NCI-H2196 (cell line): ENCODE measurements at regions not wholly inside any gene's neighbourhood (a gene's known extent, or its start where the extent isn't known, plus 50 kb on each side); places are given as distances from the start of the nearest gene placed in this dataset.

Source experiments
- DNase-seq: peaks from one replicate; lab custom pipeline; 2025; ENCODE audit not compliant: unreplicated experiment; lab: John Stamatoyannopoulos, UW

DNA sequence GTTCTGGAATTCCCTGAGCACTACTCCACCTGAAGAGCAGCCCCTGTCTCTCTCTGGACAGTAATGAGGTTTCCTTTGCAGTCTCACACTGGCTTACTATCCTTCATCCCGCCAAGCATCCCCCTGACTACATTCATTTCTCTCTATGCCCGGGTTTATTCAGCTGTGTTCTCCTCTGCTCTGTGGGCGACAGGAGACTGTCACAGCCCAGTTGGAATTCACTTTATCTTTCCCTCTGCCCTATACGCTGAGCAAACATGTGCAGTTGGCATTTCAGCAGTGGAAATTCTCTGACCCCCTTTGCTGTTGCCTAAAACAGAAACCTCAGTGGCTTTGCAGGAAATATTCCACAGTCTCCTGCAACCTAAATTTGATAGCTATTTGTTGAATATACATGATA lies 83.5 kb upstream of the MAX start:
- no peak for DNase-seq

DNA sequence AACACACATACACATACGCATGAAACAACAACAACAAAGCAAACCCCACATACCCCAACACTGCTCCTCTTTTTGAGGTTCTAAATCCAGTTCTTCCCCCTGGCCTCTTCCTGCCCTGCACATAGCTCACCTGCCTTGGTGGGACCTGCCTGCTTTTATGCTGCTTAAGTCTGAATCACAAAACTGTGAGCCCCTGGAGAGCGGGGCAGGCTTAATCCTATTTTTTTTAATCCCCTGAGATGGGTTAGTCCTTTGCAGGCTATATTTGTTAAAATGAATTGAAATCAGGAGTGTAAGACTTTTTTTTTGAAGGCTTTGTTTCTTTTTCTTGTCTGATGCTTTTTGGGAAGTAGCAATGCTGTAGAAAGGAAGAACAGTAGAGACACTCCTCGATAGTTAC lies 84.6 kb upstream of the MAX start:
- no peak for DNase-seq

DNA sequence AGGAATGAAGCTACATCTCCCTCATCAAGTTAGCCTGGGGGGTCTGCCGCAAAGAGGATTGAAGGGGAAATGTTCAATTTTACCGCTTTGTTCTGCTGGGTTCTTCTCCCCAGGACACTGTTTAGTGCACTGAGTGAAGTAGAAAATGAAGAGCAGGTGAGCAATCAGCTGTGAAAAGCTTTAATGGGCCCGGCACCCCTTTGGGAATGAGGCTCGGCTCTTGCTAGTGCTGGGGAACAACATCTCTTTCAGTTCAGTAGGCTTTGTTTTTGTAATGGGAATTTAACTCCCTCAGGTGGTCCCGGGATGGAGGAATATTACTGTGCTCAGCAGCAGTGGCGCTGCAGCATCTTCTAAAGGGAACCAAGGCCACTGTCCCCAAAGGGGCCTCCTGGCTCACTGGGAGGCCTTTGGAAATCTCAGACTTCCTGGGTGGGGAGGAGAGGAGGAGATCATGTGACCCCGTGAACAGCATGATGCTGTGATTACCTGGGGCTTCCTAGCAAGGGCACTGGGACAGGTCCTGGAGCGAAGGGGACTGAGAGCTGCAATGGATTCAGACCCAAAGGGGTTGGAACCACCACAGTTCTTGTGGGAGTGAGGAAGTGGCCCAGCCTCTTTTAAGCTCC lies 85.2 kb upstream of the MAX start:
- DNase-seq = no peak

DNA sequence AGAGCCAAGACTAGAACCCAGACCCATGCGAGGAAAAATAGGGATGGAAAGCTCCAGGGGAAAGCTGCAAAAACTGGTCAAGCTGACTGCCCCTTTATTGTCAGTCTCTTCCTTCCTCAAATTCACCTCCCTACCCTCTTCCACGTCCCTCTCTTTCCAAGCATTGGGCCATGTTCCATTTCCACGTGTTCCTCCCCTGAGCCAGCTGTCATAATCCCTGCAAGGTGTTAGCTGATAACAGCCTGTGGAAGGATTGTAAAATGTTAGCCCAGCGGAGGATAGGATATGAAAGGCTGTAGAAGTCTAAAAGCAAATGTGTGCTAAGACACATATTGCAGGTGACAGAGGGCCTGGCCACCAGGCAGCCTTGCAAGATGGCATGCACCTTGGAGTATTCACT lies 88.0 kb upstream of the MAX start:
- DNase-seq = no peak

DNA sequence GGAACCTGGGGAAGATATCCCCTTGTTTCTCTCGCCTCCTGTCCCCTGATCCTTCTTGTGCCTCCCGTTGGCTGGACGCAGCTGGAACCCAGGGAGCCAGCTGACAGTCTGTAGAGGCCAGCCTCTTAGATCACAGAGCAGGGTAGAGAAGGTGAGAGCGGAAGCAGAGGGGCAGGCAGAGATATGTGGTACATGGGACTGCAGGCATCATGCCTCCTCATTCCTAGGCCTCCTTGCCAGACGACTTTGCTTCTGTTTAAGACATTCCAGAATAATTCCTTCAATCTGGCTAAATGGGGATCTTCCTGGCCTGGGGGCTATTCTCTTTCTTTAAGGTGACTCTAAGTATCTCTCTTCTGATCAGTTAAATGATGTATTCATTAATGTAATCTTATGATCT lies 89.4 kb upstream of the MAX start:
- no peak for DNase-seq

DNA sequence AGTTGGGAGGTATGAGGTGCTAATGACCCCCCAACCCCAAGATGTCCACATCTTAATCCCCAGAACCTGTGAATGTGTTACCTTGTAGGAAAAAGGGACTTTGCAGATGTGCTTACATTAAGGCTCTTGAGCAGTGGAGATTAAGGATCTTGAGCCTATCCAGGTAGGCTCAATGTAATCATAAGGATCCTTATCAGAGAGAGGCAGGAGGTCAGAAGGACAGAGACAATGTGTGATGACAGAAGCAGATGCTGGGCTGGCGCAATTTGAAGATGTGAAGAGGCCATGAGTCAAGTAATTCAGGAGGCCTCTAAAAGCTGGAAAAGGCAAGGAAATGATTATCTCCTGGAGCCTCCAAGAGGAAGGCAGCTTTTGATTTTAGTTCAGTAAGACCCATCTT lies 90.4 kb upstream of the MAX start:
- DNase-seq = no peak

DNA sequence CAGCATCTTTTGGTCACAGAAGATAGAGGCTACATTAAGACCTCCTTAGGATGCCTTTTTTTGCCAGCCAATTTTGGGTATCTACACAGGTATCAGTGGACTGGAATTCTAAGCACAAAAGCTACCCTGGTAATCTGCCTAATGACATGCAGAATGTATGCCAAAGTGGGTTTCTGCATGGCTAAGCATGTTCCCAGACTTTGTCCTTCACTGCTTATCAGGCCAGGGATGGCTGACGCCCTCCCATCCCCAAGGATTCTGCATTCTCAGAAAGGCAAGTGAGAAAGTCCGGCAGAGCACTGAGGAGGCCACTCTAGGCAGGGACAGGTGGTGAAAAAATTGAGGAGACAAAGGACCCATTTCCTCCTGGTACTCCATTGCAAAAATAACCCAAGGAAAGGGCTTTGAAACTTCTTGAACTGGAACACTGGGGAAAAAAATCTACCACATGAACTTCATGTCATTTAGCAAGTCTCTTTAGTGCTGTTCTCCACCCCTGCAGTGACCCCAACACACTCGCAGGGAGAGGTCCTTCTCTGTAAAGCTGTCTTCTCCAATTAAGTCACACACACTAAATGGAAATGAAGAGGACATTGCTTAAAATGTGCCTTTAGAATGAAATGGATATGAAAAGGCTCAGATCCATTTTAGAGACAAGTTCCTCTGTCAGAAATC lies 91.7 kb upstream of the MAX start:
- DNase-seq = no peak

DNA sequence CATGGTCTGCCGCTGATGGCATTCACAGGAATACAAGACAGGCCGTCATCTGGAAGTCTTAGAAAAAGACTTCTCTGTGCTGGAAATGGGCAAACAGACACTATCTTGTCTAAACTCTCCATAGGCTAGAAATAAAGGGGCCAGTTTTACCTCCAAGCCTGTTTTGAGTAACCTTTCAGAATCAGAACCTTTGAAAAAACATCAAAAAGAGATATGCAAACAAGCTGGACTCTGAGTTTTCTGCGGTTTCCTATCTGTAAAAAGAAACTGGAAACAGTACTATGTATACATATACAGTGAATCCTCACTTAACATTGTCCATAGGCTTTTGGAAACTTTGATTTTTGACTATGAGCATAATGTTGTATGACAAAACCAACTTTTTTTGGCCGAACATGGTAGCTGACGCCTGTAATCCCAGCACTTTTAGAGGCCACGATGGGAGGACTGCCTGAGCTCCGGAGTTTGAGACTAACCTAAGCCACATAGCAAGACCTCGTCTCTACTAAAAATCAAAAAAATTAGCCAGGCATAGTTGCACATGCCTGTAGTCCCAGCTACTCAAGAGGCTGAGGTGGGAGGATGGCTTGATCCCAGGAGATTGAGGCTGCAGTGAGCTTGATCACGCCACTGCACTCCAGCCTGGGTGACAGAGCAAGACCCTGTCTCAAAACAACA lies 92.9 kb upstream of the MAX start:
- no peak for DNase-seq

DNA sequence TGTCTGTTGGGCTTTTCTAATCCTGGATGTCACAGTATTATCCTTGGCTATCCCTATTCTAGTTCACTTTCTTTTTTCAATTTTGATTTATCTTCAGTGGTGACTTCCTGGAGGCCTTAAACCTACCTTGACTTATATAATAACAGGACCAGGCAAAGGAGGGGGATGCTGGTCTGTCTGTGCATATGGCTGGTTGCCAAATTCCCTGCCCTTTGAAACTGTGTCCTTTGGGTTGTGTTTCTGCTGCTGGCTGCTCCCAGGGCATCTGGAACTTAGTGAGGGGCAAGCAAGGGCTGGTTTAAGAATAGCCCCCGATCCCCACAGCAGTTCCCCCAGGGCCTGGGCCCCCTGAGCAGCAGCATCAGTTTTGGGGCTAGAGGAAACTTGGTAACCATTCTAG lies 96.0 kb upstream of the MAX start:
- DNase-seq = no peak

DNA sequence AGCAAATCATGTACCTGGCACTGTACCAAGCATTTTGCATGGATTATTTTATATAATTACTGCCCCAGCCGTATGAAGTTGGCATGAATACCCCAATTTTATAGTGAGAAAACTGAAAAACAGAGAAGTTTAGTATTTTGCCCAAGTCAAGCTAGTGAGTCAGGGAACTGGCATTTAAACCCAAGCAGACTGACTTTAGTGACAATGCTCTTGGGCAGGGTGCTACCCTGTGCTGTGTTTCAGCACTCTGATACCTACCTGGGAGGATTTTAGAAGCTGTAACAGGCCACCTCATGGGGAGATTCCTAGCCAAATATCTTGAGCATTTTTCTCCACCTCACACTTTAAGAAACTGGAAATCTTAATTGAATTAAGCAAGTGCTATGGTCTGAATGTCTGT lies 98.1 kb upstream of the MAX start:
- DNase-seq = no peak

DNA sequence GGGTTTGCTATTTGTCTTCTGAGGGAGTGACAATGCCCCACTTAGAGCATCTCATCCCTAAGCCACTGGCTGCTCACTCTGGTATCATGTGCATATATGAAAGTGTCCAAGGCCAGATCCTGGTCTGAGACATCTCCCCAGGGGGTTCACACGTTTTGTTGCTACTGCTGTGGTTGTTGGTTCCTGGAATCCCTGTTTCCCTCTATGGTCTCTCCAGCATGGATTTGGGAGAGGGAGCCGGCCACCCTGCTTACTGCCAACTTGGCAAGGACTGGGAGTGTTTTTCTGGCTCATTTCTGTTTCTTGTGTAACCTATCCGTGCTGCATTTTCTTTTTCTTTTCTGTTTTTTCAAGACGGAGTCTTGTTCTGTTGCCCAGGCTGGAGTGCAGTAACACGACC lies 101.3 kb upstream of the MAX start:
- no peak for DNase-seq

DNA sequence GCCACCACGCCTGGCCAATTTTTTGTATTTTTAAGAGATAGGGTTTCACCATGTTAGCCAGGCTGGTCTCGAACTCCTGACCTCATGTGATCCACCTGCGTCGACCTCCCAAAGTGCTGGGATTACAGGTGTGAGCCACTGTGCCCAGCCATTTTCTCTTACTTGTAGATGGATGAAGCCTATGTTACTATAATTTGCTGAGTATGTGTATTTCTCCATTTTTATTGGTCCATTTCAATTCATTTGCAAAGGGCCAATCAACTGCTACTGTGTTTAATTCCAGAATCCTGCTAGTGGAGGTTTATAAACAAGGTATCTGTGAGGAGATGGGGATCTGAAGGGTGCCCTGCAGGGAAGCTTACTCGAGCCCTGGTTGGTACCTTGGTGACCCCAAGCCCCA lies 101.7 kb upstream of the MAX start:
- DNase-seq = no peak

DNA sequence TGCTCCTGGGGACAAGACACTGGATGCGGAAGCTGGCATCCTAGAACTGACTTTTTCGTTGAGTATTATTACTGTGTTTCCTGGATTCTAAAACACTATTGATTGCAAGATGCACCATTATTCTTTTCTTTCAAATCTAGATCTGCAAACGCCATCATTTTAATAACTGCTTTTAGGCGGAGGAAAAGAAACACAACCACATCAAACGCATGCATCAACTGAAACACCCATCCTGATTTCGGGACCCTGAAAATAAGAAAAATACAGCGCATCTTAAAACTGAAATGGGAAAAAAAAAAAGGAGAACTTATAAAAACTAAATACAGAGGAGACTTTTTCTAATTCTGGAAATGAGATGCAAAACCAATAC lies 103.7 kb upstream of the MAX start:
- no peak for DNase-seq

DNA sequence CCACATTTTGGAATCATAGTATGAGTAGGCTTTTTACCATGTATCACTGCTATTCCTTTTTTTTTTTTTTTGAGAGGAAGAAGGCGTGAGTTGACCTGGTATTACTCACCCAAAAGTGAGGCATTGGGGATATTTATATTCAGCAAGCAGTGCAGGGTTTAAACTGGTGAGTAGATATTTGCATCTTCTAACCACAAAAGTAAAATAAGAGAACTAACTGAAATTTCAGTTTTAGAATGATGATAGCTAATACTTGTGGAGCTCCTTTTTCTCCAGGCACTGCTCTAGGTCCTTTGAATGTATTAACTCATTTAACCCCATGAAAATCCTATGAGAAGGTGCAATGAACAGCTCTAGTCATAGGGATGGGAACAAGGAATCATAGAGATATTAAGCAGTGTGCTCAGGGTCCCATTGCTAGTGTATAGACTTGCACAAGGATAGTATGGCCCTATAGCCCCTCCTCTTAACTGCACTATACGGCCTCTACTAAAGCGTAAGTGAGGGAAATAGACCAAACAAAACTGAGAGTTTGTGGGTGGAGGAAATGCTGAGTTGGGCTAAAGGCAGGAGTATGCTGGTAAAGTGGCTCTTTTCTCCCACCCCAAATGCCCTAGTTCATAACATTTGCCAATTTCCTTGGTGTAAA lies 104.3 kb upstream of the MAX start:
- no peak for DNase-seq

DNA sequence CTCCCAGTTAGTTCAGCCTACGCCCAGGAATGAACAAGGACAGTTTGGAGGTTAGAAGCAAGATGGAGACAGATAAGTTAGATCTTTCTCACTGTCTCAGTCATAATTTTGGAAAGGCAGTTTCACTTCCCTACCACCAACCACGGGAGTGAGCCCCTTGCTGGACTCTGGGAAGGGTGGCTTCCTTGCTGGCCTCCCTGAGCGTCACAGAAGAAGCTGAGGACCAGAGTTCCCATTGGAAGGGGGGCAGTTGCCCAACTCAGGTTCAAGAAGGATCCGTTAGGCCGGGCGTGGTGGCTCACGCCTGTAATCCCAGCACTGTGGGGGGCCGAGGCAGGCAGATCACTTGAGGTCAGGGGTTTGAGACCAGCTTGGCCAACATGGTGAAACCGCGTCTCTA lies 106.2 kb upstream of the MAX start:
- no peak for DNase-seq

DNA sequence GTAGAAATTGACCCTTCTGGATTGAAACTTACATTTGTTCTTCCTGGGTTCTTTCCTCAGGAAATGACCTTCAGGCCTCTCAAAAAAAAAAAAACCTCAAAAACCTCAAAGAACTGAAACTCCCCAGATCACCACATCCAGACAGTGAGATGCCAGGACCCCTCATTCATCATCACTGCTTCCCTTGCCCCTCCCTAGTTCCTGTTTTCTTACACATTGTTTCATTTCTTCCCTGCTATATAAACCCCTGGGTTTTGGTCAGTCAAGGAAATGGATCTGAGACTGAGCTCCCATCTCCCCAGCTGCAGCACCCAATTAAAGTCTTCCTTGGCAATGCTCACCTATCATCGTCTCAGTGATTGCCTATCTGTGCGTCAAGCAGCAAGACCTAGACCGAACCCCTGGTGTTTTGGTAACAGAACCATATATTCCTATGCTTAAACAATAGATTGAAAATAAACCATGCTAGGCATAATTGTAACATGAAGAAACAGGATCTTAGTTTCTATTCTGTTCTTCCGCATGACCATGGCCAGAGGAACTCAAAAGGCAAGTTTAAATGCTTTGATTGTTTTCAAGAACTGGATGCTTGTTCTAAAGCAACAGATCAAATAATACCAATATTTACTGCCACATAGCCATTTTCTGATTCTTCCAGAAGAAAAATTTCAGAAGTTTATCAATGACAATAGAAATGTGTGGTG lies 108.0 kb upstream of the MAX start:
- no peak for DNase-seq

DNA sequence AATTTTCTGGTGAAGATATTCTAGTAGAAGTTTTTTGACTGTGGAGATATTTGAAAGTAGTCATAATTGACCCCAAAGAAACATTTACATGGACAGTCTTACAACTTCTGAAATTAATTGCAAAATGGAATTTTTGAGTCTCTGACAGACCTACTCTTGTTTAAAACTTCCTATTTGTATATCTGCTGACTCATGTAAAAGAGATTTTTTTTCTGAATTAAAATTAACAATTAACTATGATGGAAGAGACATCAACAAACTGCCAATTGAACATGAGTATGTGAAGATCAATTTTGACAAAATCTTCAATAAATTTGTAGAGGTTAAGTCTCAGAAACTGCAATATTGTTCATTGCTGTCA lies 108.5 kb upstream of the MAX start:
- DNase-seq = no peak

DNA sequence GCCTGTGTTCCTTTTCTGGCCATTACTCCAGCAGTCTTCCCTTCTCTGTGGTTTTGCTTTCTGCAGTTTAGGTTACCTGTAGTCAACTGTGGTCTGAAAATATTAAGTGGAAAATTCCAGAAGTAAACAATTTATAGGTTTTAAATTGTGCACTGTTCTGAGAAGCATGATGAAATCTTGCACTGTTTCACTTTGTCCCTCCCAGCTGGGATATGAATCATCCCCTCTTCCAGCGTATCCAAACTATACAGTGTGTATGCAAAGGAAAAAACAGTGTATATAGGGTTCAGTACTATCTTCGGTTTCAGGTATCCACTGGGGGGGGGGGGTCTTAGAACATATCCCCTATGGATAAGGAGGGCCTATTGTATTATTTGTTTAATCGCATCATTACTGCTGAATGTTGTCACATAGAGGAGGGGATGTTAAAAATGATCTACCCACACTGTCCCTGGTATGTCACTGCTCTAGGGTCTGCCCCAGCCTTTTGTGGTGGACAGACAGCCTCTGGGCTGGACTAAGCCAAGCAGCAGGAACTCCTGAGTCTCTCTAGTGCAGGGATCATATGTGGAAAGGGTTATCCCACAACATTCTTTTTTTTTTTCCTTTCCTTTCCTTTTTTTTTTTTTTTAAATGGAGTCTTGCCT lies 109.1 kb upstream of the MAX start:
- no peak for DNase-seq

DNA sequence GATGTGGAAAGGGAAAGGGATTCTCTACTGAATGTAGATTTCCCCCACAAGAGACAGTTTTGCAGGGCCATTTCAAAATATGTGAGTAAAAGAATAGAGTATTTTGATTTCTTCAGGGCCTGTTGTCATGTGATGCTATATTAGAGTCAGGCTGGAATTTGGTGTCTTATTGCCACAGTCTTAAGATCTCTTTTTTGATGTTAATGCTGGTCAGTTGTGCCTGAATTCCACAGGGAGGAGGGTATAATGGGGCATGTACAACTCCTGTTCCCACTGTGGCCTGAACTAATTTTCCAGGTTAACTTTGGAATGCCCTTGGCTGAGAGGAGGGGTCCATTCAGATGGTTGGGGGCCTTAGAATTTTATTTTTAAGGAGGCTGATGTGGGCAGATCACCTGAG lies 111.0 kb upstream of the MAX start:
- no peak for DNase-seq

DNA sequence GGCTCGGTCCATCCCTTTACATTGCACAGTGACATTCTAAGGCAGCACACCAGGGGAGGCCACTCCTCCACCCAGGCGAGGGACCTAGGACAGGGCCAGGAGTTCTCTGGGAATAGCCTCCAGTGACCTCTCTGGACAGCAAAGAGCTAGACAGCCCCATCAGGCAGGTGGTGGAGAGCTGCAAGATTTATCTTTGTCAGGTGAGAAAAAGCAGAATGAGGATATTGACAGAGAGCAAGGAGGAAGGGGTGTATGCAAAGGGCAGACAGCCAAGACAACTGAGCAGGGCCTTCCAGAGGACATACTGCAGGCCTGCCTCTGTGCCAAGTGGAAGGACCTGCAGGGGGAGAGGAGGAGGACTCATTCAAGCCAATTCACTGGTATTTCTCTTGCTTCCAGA lies 112.4 kb upstream of the MAX start:
- peak; percentile 25 for DNase-seq

DNA sequence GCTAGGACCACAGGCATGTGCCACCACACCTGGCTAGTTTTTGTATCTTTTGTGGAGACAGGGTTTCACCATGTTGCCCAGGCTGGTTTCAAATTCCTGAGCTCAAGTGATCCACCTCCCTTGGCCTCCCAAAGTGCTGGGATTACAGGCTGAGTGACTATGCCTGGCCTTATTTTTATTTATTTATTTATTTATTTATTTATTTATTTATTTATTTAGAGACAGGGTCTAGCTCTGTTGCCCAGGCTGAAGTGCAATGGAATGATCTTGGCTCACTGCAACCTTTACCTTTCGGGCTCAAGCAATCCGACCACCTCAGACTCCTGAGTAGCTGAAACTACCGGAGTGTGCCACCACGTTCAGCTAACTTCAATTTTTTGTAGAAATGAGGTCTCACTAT lies 117.0 kb upstream of the MAX start:
- DNase-seq = no peak
